ENCODE measurements at regions not wholly inside any gene's neighbourhood (a gene's known extent, or its start where the extent isn't known, plus 50 kb on each side); places are given as distances from the start of the nearest gene placed in this dataset.

DNA sequence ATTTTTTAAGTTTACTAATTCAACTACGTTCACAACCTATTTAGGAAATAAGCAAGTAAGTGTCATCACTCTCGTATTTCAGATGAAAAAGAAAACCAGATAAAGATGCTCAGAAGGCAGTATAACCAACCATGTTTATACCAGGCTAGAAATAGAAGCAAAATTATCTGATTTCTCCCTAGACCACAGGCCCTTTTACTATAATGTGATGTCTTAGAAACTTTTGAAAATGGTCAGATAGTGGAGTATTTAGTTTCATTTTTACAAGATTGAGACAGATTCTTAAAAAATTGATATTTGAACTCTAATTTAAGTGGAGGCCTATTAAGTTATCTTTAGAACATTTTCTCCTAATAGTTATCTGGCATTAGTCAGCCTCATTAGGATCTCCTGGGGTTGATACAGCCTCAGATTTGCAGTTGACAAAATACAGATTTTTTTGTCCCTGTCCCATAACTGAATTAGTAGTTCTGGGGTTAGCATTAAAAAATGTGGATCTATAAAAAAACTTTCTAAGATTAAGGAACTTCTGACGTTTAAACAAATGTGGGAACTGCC, 818.7 kb upstream of the PCDH9 start:
- no peak overlapping the region for H2AFZ ChIP-seq (ENCODE audit: control insufficient read depth, low read depth, low read length)
- SMC1A ChIA-PET (ENCODE audit: uncharacterized antibody, unreplicated experiment): no interaction called here
- TF ChIP-seq EGR1 (IDR thresholded peaks at IDR 0.05; ENCODE audit: borderline replicate concordance in 1 of 2, low read depth in 2 of 2, low read length in 2 of 2) (no peak), JUND (IDR thresholded peaks at IDR 0.05; ENCODE audit: low read depth, low read length) (no peak), POLR2AphosphoS2 (IDR thresholded peaks at IDR 0.05; ENCODE audit: low read depth, low read length) (no peak), RAD21 (IDR thresholded peaks at IDR 0.05; ENCODE audit: insufficient read depth, low read depth, low read length) (no peak), FOXM1 (IDR thresholded peaks at IDR 0.05; ENCODE audit: low read depth, low read length) (no peak), POU2F2 (IDR thresholded peaks at IDR 0.05; ENCODE audit: borderline replicate concordance, low read depth, low read length) (no peak), MXI1 (IDR thresholded peaks at IDR 0.05; ENCODE audit: low read depth, low read length) (no peak), SREBF2 (IDR thresholded peaks at IDR 0.05; ENCODE audit: low read length) (no peak), ZNF687 (IDR thresholded peaks at IDR 0.05) (no peak), RCOR1 (conservative IDR thresholded peaks at IDR 0.05; ENCODE audit: low read depth, low read length) (no peak), TAF1 (IDR thresholded peaks at IDR 0.05; ENCODE audit: borderline replicate concordance, low read depth, low read length) (no peak), BCLAF1 (IDR thresholded peaks at IDR 0.05) (no peak)
- TF ChIP-seq, protein P1, sequence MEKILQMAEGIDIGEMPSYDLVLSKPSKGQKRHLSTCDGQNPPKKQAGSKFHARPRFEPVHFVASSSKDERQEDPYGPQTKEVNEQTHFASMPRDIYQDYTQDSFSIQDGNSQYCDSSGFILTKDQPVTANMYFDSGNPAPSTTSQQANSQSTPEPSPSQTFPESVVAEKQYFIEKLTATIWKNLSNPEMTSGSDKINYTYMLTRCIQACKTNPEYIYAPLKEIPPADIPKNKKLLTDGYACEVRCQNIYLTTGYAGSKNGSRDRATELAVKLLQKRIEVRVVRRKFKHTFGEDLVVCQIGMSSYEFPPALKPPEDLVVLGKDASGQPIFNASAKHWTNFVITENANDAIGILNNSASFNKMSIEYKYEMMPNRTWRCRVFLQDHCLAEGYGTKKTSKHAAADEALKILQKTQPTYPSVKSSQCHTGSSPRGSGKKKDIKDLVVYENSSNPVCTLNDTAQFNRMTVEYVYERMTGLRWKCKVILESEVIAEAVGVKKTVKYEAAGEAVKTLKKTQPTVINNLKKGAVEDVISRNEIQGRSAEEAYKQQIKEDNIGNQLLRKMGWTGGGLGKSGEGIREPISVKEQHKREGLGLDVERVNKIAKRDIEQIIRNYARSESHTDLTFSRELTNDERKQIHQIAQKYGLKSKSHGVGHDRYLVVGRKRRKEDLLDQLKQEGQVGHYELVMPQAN (conservative IDR thresholded peaks at IDR 0.05): no peak
- TF ChIP-seq, protein P2, sequence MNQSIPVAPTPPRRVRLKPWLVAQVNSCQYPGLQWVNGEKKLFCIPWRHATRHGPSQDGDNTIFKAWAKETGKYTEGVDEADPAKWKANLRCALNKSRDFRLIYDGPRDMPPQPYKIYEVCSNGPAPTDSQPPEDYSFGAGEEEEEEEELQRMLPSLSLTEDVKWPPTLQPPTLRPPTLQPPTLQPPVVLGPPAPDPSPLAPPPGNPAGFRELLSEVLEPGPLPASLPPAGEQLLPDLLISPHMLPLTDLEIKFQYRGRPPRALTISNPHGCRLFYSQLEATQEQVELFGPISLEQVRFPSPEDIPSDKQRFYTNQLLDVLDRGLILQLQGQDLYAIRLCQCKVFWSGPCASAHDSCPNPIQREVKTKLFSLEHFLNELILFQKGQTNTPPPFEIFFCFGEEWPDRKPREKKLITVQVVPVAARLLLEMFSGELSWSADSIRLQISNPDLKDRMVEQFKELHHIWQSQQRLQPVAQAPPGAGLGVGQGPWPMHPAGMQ (IDR thresholded peaks at IDR 0.05; ENCODE audit: borderline replicate concordance): no peak

More for the DNA sequence above, 818.7 kb upstream of the PCDH9 start:
- no peaks in the 10 kb centered on the region for H3K27me3 ChIP-seq (replicated peaks in 1 of 2; ENCODE audit: control insufficient read depth in 2 of 2, insufficient read depth in 2 of 2, low read length in 1 of 2)
- no peaks in the 10 kb centered on the region for H3K79me2 ChIP-seq (ENCODE audit: control insufficient read depth, insufficient read depth, low read length)
- ATAC-seq (no peak), FAIRE-seq (no peak), DNase-seq (ENCODE audit: low read depth, low spot score) (no peak)
- no peak overlapping the region for H3K9ac ChIP-seq (ENCODE audit: control insufficient read depth, insufficient read depth, low read length)
- no peak overlapping the region for H3K4me3 ChIP-seq
- RAD21 ChIA-PET (ENCODE audit: unreplicated experiment): no interaction called here
- in situ Hi-C loops (cut with MboI): no loop called here
- H3K9me3 ChIP-seq (replicated peaks; ENCODE audit: control insufficient read depth, insufficient read depth, low read length): no peaks in the 10 kb centered on the region
- POLR2A ChIA-PET: no interaction called here
- H3K36me3 ChIP-seq (ENCODE audit: control insufficient read depth in 2 of 2, insufficient read depth in 2 of 2, low read length in 1 of 2): no peaks in the 10 kb centered on the region
- intact Hi-C loops (cut with micrococcal nuclease; ENCODE audit: unreplicated experiment): no loop called here
- CTCF ChIA-PET: no interaction called here
- no peak overlapping the region for H3K4me2 ChIP-seq (ENCODE audit: control insufficient read depth, insufficient read depth)
- no peak overlapping the region for H3K27ac ChIP-seq (ENCODE audit: control insufficient read depth, insufficient read depth)
- no TSS peak for BruUV-seq (replicated peaks)
- no peaks in the 10 kb centered on the region for H3K4me1 ChIP-seq (ENCODE audit: control insufficient read depth, insufficient read depth, low read length)
- 0% methylated on average over 3 of the region's 3 CpGs for WGBS (ENCODE audit: insufficient coverage, insufficient replicate concordance, low lambda C conversion rate, missing lambda C conversion rate)
- H4K20me1 ChIP-seq (ENCODE audit: control insufficient read depth, insufficient read depth): no peaks in the 10 kb centered on the region
